GM21723 (cell line): ENCODE measurements at regions not wholly inside any gene's neighbourhood (a gene's known extent, or its start where the extent isn't known, plus 50 kb on each side); places are given as distances from the start of the nearest gene placed in this dataset.
"Not testable (repeated sequence)": the region's sequence is repeated elsewhere in the genome, so short reads cannot be mapped to it uniquely, and the experiment has no call there.

Experiments
- ATAC-seq: cut with Tn5 transposase; IDR thresholded peaks from one replicate; pipeline ENCODE4 v1.9.1; 2021; ENCODE audit warnings: mild to moderate bottlenecking, moderate library complexity; ENCODE audit not compliant: unreplicated experiment

- ATAC-seq = no peak
Measured at GRCh38 chr15:69704229-69704628, 251.6 kb downstream of the RPLP1 start.

GRCh38 chr15:69704700-69705099 lies 252.1 kb downstream of the RPLP1 start:
- no peak for ATAC-seq

GRCh38 chr15:69706353-69707097 lies 253.9 kb downstream of the RPLP1 start:
- no peak for ATAC-seq

GRCh38 chr15:69707241-69707640 lies 254.6 kb downstream of the RPLP1 start:
- not testable (repeated sequence) for ATAC-seq

- ATAC-seq = not testable (repeated sequence)
Measured at GRCh38 chr15:69708436-69709122, 256.0 kb downstream of the RPLP1 start.

- ATAC-seq = no peak
Measured at GRCh38 chr15:69712991-69713390, 260.4 kb downstream of the RPLP1 start.

- ATAC-seq = peak; percentile 95
Measured at GRCh38 chr15:69713726-69714559, 261.3 kb downstream of the RPLP1 start.

- no peak for ATAC-seq
Measured at GRCh38 chr15:69715210-69715609, 262.6 kb downstream of the RPLP1 start.

- no peak for ATAC-seq
Measured at GRCh38 chr15:69718436-69718835, 265.8 kb downstream of the RPLP1 start.

- no peak for ATAC-seq
Measured at GRCh38 chr15:69718916-69719315, 266.3 kb downstream of the RPLP1 start.

- no peak for ATAC-seq
Measured at GRCh38 chr15:69719527-69720240, 267.1 kb downstream of the RPLP1 start.

- no peak for ATAC-seq
Measured at GRCh38 chr15:69720536-69720935, 267.9 kb downstream of the RPLP1 start.

- no peak for ATAC-seq
Measured at GRCh38 chr15:69722924-69723323, 270.3 kb downstream of the RPLP1 start.

GRCh38 chr15:69723404-69724096 lies 270.9 kb downstream of the RPLP1 start:
- no peak for ATAC-seq

- ATAC-seq = no peak
Measured at GRCh38 chr15:69724333-69724732, 271.7 kb downstream of the RPLP1 start.

GRCh38 chr15:69725275-69725674 lies 272.7 kb downstream of the RPLP1 start:
- ATAC-seq = no peak

- ATAC-seq = no peak
Measured at GRCh38 chr15:69725957-69726356, 273.3 kb downstream of the RPLP1 start.

GRCh38 chr15:69727121-69727924 lies 274.7 kb downstream of the RPLP1 start:
- no peak for ATAC-seq

GRCh38 chr15:69729167-69729748 lies 276.6 kb downstream of the RPLP1 start:
- ATAC-seq = no peak
